GM19025 (cell line): ENCODE measurements at regions not wholly inside any gene's neighbourhood (a gene's known extent, or its start where the extent isn't known, plus 50 kb on each side); places are given as distances from the start of the nearest gene placed in this dataset.
"Not testable (repeated sequence)": the region's sequence is repeated elsewhere in the genome, so short reads cannot be mapped to it uniquely, and the experiment has no call there.

ENCODE experiments used
- ATAC-seq: cut with Tn5 transposase; IDR thresholded peaks from one replicate; pipeline ENCODE4 v1.9.1; 2021; ENCODE audit warnings: mild to moderate bottlenecking, low read depth, moderate library complexity; ENCODE audit not compliant: unreplicated experiment

DNA sequence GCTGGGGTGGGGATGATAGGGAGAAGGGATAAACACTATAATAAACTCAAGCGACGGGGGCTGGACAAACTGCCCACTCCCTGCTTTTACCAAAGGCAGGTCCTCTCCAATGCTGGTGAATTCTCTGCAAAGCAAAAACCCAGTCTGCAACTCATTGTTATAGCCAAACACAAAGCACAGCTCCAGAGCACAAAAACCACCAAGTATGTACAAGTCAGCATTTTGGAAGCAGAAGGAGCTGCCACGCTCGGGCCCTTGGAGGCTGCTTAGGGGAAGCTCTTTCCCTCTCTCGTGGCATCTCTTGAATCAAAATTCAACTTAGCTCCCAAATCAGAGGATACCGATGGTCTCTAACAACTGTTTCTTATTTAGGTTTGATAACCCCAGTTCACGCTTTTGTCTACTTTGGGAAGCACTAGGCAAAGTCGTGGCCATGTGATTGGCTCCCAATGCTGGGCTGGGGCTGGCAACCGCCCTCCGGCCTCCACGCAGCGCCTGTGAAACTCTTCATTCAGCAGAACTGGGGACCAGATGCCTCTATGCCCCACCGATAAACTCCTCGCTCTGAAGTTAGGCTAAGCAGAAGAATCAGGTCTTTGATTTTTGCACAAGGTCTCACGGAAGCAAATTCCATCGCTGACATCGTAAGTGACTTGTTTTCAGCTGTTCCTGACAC lies 158.5 kb upstream of the FOXN3 start:
- ATAC-seq = no peak

DNA sequence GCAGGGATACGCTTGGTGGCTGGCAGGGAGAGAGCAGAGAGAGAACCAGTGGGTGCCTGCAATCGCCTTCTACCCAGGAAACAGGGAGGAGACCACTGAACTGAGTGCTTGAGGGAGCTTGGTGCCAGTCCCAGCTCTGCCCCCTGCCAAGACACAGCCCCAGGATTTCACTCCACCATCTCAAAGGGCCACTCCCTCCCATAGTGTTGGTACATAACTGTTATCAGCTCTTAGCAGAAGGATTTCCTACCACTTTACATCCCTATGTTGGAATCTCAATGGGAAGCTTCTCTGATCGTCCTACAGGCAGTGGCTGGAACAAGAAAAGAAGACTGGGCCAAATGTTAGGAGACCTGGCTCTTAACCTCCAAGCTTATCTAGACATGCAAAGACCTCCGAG lies 157.4 kb upstream of the FOXN3 start:
- ATAC-seq = no peak

DNA sequence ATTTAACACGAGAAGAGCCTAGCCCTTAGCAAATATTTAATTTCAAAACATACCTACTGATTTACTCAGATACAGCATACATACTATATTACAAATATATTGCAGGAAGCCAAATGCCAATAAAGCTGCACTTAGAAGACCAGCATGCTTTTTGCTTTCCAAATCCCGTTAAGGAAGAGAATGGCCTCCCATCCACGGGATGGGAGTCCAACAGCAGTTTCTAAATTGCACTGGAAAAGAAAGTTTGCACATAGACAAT lies 156.3 kb upstream of the FOXN3 start:
- ATAC-seq = no peak

DNA sequence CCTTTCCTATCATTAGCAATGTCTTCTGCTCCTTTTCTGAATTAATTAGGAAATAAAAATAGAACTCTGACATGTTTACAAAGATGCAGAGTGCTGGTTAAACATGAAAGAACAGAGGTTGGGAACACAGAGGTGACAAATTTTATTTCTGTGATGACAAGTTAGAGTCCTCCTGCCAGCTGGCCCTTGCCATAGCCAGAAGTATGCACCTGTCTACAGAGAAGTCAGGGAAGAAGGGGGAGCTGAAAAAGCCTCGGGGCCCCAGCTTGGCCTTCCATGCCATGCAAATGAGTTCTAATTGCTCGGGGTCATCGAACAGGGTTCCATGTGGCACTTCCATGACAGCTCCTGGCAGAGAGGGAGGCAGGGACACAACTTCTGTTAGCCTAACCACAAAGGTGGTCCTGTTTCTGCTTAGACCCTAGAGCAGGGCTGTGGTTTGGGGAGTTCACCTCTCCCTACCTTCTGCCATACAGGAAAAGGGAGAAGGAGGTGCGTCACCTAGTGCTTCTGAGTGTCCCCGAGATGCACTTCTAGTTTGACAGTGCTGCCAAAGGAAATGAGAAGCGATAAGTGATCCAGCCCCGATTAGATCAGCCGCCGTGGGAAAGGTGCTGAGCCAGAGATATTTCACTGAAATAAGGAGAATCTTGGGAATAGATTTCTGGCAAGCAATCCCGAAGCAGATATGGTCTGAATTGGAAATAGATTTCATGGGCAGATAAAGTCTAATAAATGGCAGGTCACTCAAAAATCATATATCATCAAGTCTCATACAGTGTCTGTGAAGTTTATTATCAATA lies 155.8 kb upstream of the FOXN3 start:
- ATAC-seq = no peak

DNA sequence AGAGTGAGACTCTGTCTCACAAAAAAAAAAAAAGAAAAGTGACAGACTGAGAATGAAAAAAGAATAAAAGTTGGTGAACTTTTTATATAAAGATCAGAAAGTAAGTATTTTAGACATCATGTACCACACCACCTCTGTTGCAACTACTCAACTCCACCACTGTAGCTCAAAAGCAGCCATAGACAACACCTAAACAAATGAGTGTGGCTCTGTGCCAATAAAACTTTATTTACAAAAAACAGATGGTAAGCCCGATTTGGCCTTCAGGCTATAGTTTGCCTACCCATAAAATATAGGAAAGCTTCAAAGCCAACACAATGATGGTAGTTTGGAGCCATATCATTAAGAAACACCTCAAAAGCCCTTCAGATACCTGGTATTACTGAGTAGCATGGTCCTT lies 154.5 kb upstream of the FOXN3 start:
- no peak for ATAC-seq

DNA sequence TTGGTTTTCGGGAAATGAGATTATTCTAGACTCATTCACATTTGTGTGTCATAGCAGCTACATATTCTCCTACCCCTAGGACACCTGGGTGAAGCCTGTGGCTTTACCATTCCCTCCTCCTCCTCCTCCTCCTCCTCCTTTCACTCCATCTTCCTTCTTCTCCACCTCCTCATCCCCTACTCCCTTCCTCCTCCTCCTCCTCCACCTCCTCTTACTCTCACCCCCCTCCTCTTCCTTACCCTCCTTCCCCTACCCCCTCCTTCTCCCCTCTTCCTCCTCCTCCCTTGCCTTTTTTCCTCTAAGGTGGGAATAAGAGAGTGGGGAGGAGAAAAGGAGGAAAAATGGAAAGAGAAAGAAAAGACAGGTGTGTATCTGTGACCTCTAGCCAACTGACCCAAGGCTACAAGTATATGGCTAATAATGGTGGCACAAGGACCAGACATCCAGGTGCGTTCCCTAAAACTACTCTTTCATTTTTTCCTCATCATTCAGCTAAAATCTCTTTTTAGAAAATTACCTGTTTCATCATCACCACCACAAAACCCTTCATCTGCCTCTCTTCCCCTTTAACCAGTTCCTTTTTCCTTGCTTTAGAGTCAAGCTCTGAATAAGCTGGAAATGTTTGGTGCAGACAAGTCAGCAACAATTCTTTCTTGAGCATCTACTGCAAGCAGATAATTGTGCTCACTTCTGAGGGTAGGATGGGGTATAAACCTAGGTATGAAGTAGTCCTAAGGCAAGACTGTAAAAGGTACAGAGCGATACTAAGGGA lies 149.8 kb upstream of the FOXN3 start:
- no peak for ATAC-seq

DNA sequence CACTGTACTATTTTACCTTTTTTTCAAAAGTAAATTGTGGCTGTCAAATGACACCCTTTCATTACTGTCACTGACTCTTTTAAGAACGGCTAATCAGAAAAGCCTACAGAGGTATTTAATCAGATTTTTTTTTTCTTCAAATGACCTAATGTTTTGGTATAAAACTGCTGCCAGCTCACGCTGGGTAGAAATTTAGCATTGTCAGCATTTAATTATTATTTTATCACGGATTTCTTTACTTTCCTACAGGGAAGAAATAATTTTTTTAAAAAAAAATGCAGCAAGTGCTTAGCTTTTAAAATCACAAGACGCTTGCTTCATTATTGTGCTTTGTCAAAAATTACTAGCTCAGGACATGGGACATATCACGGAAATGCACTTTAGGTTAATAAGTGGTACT lies 149.1 kb upstream of the FOXN3 start:
- no peak for ATAC-seq

DNA sequence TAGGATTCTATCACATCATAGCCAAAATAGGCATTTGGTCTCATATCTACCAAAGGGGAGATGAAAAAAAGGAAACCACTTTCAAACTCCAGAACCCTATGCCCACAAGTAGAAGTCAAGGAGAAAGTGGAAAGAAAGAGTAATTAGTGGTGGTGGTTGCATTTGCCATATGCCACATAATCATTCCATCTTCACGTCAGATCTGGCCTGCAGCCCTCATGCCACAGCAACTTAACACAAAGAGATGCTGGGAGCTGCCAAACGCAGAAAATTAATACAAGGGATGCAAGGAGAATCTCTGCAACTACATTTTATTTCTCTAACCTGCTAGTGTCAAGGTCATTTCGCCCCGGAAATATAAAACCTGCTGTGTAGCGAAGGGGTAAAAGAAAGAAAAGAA lies 148.6 kb upstream of the FOXN3 start:
- ATAC-seq = no peak

DNA sequence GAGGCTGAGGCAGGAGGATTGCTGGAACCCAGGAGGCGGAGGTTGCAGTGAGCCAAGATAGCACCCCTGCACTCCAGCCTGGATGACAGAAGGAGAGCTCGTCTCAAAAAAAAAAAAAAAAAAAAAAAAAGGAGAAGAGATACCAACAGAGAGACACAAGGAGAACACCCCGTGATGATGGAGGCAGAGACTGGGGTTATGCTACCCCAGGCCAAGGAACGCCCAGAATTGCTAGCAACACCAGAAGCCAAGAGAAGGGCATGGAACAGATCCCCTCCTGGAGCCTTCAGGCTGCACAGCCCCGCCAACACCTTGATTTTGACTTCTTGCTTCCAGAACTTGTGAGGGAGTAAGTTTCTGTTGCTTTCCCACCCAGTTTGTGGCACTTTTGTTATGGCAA lies 148.0 kb upstream of the FOXN3 start:
- ATAC-seq = no peak

DNA sequence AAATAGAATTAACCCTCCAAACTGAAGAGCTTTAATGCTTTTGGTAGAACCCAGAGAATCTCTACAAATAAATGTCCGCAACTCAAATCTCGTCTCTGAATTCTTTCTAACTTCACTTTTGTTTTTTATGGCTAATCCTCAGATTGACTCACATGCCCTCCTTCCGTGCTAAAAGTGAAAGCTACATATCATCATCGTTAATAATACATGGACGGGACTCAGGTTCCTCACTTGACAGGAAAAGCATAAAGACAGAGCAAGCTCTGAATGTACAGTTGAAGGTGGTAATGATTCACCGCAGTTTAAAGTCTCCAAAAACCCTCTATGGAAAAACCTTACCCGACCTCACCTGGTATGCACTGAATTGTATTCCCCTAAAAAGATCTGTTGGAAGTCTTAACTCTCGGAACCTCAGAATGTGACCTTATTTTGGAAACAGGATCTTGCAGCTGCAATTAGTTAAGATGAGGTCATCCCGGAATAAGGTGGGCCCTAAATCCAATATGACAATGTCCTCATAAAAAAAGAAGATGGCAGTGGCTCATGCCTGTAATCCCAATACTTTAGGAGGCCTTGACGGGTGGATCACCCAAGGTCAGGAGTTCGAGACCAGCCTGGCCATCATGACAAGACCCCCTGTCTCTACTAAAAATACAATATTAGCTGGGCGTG lies 147.4 kb upstream of the FOXN3 start:
- ATAC-seq = no peak

DNA sequence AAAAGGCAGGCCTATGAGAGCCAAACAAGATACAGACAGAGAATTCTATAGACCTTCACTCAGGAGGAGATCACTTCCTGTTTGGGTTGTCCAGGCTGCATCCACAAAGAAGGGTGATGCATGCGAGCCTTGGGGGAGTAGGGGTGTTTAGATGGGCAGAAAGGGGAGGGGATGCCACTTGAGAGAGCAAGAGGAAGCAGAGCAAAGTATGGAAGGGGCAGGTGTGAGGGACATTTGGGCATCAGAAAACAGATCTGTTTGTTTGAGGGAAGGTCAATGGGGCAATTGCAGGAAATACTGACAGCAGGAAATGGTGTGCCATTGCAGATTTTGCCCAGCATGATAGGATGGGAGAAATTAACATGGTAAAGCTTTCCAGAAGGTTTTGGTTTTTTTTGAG lies 146.4 kb upstream of the FOXN3 start:
- ATAC-seq = no peak

DNA sequence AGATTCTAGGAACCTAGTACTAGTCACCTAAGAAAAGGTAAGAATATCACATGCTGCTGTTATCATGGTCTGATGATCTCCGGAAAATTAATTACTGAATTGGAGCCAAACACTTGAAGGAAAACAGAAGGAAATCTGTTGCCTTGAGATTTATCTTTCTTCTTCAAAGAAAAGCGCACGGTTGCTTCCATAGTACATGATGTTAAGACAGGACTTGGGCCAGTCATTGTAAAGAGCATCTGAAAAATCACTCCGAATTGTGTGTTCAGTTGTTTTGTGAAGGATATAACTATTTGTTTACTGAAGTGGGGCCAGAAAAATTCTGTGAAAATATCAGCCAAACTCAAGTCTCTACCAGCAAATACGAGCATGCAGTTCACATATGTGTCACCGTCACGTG lies 134.9 kb upstream of the FOXN3 start:
- ATAC-seq = no peak

DNA sequence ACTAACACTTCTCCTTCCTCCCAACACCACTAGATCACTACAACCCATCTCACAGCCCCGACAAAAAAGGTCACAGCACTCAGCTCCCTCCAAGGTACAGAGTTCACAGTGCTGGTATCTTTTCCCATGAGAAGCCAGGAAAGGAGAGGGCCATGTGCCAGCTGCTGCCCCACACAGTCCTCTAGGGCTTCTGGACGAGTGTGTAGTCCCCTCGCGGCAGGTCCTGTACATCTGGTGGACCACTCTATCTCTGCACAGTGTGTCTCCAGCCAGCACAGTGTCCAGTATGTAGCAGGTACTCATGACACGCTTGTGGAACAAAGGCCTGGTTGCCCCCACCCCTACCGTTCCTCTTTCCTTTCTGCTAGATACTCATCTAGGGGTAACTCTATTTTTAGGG lies 134.4 kb upstream of the FOXN3 start:
- ATAC-seq = no peak

DNA sequence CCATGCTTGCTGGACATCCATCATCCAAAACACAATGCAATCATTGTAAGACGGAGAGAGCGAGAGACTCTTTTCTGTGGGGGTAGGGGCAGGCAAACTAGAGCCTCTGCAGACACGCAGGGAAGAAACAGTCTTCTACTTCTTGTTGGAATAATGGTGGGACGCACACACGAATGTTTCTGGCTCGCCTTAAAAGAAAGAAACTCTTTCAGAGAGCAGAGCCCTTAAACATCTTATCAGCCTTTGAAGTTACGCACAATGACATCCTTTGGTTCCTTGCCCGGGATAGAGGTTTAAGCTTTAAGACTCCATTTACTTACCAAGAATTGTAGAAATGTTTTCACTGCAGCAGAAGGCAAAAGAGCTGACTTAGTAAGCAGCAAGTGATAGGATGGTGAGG lies 133.8 kb upstream of the FOXN3 start:
- no peak for ATAC-seq

DNA sequence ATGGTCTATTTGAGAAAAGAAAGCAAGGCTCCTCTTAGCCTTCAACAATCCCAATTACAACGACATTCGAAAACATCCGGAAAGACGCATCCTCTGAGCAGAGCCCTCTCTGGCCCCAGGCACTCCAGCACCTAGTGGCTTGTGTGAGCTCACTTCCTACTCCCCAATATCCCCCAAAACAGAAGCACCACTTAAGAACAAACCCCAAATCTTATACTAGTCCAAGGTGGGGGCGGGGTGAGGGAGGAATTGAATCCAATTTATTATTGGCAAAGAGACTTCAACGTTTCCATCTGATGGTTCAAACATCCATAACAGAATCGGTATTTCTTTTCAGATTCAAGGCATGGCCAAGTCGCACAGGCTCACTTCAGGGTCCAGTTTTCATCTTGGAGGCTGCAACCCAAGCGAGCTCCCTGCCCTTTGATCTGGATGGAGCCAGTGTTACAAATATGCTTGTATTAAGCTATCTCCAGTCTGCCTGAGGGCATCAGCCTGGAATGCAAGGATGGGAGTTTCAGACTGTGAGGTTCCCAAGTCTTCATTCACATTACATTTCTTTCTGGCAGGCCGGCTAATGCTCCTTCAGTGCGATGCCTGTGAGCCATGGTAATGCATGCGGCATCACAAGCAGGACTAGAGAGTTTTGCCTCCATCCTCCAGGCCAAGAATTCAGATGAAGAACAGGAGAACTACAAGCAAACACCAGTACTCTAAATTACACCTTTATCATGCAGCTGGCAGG lies 132.5 kb upstream of the FOXN3 start:
- no peak for ATAC-seq

DNA sequence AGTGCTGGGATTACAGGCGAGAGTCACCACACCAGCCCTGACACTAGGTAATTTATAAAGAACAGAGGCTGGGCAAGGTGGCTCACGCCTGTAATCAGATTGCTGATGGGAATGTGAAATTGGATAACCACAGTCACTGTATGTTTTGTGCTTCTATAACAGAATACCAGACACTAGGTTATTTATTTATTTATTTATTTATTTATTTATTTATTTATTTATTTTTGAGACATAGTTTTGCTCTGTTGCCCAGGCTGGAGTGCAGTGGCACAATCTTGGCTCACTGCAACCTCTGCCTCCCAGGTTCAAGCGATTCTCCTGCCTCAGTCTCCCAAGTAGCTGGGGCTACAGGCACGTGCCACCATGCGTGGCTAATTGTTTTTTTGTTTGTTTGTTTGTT lies 130.0 kb upstream of the FOXN3 start:
- ATAC-seq = not testable (repeated sequence)

DNA sequence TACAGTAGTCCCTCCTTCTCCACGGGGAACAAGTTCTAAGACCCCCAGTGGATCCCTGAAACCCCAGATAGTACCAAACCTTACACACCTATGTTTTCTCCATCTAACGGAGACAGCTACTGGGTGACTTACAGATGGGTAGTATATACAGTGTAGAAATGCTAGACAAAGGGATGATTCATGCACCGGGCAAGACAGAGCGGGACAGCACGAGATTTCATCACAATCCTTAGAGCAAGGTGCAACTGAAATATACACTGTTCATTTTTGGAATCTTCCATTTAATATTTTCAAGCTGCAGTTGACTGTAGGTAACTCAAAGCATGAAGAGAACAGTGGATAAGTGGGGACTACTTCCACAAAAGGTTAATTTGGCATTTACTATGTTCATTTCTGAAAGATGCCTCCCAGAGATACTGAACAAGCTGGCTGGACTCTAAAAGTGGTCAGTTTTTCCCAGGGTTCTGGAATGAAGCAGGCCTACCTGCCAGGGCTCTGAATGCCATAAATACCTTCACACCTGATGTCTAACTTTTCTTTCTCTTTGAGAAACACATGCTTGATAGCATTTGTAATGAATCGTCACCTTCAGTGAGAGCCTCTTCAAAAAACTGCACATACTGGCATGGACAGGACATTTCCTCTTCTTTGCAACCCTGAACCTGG lies 127.7 kb upstream of the FOXN3 start:
- no peak for ATAC-seq

DNA sequence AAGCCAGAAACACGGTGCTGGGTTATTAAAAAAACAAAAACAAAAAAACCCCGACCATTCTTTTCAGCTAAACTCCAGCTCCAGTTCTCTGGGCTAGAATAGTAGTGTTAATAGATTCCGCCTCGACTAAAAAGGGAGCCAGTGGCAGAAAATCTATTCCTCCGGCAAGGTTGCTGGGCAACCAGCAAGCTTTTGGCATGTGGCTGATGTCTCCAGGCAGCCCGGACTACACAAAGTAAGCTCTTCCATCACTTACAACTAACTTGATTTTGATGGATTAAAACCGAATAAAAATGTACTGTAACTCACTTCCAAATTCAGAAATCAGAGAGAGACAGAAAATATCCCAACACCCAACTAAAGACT lies 126.4 kb upstream of the FOXN3 start:
- ATAC-seq = no peak

DNA sequence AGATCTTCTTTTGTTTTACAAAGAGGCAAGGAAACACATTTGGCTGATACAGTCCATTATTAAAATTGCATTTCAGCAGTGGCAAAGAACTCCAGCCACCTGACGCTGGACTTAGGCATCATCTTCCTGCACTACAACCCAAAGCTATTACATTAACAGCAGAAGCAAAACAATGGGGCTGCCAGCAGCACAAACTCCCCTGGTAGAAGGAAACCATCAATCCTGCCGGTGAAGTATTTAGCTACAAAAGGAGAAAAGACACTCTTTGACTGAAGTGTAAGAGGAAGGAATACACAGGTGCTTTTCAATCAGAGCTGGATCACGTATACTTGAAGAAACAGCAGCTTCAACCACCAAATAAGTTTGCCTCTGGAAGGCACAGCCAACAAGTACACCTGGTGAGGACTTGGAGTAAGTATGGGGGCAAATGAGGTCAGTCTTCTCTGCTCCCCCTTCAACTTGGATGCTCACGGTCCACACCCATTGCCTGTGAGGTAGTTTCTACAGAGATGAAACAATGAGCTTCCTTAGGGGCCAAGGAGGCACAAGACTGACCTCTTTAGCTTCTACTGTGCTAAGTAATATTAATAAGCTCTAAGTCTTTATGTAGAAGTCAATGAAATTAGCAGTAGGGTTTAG lies 125.9 kb upstream of the FOXN3 start:
- no peak for ATAC-seq
